ENCODE measurements at regions not wholly inside any gene's neighbourhood (a gene's known extent, or its start where the extent isn't known, plus 50 kb on each side); places are given as distances from the start of the nearest gene placed in this dataset.

GRCh38 chr6:43966853-43967718 lies 160.2 kb downstream of the MRPL14 start:
- Mint-ChIP-seq H3K27ac (no peak overlapping the region), H3K9me3 (no peaks in the 10 kb centered on the region), H3K4me1 (ENCODE audit: low read depth) (peaks cover 28% of the 10 kb centered on the region), H3K4me3 (no peak overlapping the region), H3K27me3 (peaks cover 31% of the 10 kb centered on the region), H3K36me3 (ENCODE audit: low read depth) (no peaks in the 10 kb centered on the region)
- intact Hi-C loops (cut with micrococcal nuclease) = no loop called here

- Mint-ChIP-seq H3K4me3 (no peak overlapping the region), H3K27ac (no peak overlapping the region), H3K9me3 (no peaks in the 10 kb centered on the region), H3K36me3 (ENCODE audit: low read depth) (no peaks in the 10 kb centered on the region), H3K27me3 (peaks cover 30% of the 10 kb centered on the region), H3K4me1 (ENCODE audit: low read depth) (peaks cover 28% of the 10 kb centered on the region)
- intact Hi-C loops (cut with micrococcal nuclease) = no loop called here
Measured at GRCh38 chr6:43966374-43966658, 160.9 kb downstream of the MRPL14 start.

GRCh38 chr6:43965628-43966373 lies 161.5 kb downstream of the MRPL14 start:
- H3K27me3 Mint-ChIP-seq = peaks cover 32% of the 10 kb centered on the region
- no peak overlapping the region for H3K27ac Mint-ChIP-seq
- no peaks in the 10 kb centered on the region for H3K9me3 Mint-ChIP-seq
- H3K4me1 Mint-ChIP-seq (ENCODE audit: low read depth) = peaks cover 25% of the 10 kb centered on the region
- no peak overlapping the region for H3K4me3 Mint-ChIP-seq
- intact Hi-C loops (cut with micrococcal nuclease) = no loop called here
- no peaks in the 10 kb centered on the region for H3K36me3 Mint-ChIP-seq (ENCODE audit: low read depth)

GRCh38 chr6:43964659-43965570 lies 162.3 kb downstream of the MRPL14 start:
- Mint-ChIP-seq H3K27me3 (peaks cover 30% of the 10 kb centered on the region), H3K27ac (no peak overlapping the region), H3K4me1 (ENCODE audit: low read depth) (peaks cover 19% of the 10 kb centered on the region), H3K36me3 (ENCODE audit: low read depth) (no peaks in the 10 kb centered on the region), H3K4me3 (no peak overlapping the region), H3K9me3 (no peaks in the 10 kb centered on the region)
- intact Hi-C loops (cut with micrococcal nuclease) = no loop called here

- H3K36me3 Mint-ChIP-seq (ENCODE audit: low read depth) = no peaks in the 10 kb centered on the region
- peaks cover 31% of the 10 kb centered on the region for H3K27me3 Mint-ChIP-seq
- H3K9me3 Mint-ChIP-seq = no peaks in the 10 kb centered on the region
- intact Hi-C loops (cut with micrococcal nuclease) = no loop called here
- no peak overlapping the region for H3K27ac Mint-ChIP-seq
- H3K4me3 Mint-ChIP-seq = no peak overlapping the region
- peaks cover 28% of the 10 kb centered on the region for H3K4me1 Mint-ChIP-seq (ENCODE audit: low read depth)
Measured at GRCh38 chr6:43963877-43964658, 163.2 kb downstream of the MRPL14 start.

GRCh38 chr6:43963203-43963602 lies 164.0 kb downstream of the MRPL14 start:
- Mint-ChIP-seq H3K4me1 (ENCODE audit: low read depth) (peaks cover 29% of the 10 kb centered on the region), H3K27ac (no peak overlapping the region), H3K36me3 (ENCODE audit: low read depth) (no peaks in the 10 kb centered on the region), H3K27me3 (peaks cover 33% of the 10 kb centered on the region), H3K4me3 (no peak overlapping the region), H3K9me3 (peaks cover 3% of the 10 kb centered on the region)
- intact Hi-C loops (cut with micrococcal nuclease) = no loop called here

GRCh38 chr6:43962458-43962857 lies 164.8 kb downstream of the MRPL14 start:
- intact Hi-C loops (cut with micrococcal nuclease) = no loop called here
- H3K4me1 Mint-ChIP-seq (ENCODE audit: low read depth) = peaks cover 29% of the 10 kb centered on the region
- H3K27me3 Mint-ChIP-seq = peaks cover 38% of the 10 kb centered on the region
- H3K4me3 Mint-ChIP-seq = no peak overlapping the region
- peaks cover 5% of the 10 kb centered on the region for H3K9me3 Mint-ChIP-seq
- H3K27ac Mint-ChIP-seq = no peak overlapping the region
- no peaks in the 10 kb centered on the region for H3K36me3 Mint-ChIP-seq (ENCODE audit: low read depth)

GRCh38 chr6:43957273-43957672 lies 170.0 kb downstream of the MRPL14 start:
- Mint-ChIP-seq H3K36me3 (ENCODE audit: low read depth) (peaks cover 6% of the 10 kb centered on the region), H3K4me1 (ENCODE audit: low read depth) (peaks cover 17% of the 10 kb centered on the region), H3K9me3 (peaks cover 16% of the 10 kb centered on the region), H3K27me3 (peaks cover 41% of the 10 kb centered on the region), H3K27ac (no peak overlapping the region), H3K4me3 (no peak overlapping the region)
- intact Hi-C loops (cut with micrococcal nuclease) = no loop called here

GRCh38 chr6:43956478-43956877 lies 170.8 kb downstream of the MRPL14 start:
- Mint-ChIP-seq H3K9me3 (peaks cover 16% of the 10 kb centered on the region), H3K36me3 (ENCODE audit: low read depth) (peaks cover 6% of the 10 kb centered on the region), H3K4me1 (ENCODE audit: low read depth) (peaks cover 12% of the 10 kb centered on the region), H3K27ac (no peak overlapping the region), H3K27me3 (peaks cover 36% of the 10 kb centered on the region), H3K4me3 (no peak overlapping the region)
- intact Hi-C loops (cut with micrococcal nuclease) = no loop called here

- Mint-ChIP-seq H3K36me3 (ENCODE audit: low read depth) (peaks cover 6% of the 10 kb centered on the region), H3K27me3 (peaks cover 35% of the 10 kb centered on the region), H3K9me3 (peaks cover 16% of the 10 kb centered on the region), H3K27ac (no peak overlapping the region), H3K4me1 (ENCODE audit: low read depth) (peaks cover 12% of the 10 kb centered on the region), H3K4me3 (no peak overlapping the region)
- intact Hi-C loops (cut with micrococcal nuclease) = no loop called here
Measured at GRCh38 chr6:43954311-43955131, 172.7 kb downstream of the MRPL14 start.

- Mint-ChIP-seq H3K4me3 (no peak overlapping the region), H3K27me3 (peaks cover 29% of the 10 kb centered on the region), H3K27ac (no peak overlapping the region), H3K4me1 (ENCODE audit: low read depth) (peaks cover 7% of the 10 kb centered on the region), H3K36me3 (ENCODE audit: low read depth) (peaks cover 6% of the 10 kb centered on the region), H3K9me3 (peaks cover 16% of the 10 kb centered on the region)
- intact Hi-C loops (cut with micrococcal nuclease) = no loop called here
Measured at GRCh38 chr6:43953794-43954310, 173.4 kb downstream of the MRPL14 start.

- no peak overlapping the region for H3K4me3 Mint-ChIP-seq
- H3K27me3 Mint-ChIP-seq = peaks cover 26% of the 10 kb centered on the region
- peaks cover 14% of the 10 kb centered on the region for H3K9me3 Mint-ChIP-seq
- H3K4me1 Mint-ChIP-seq (ENCODE audit: low read depth) = peaks cover 7% of the 10 kb centered on the region
- peaks cover 6% of the 10 kb centered on the region for H3K36me3 Mint-ChIP-seq (ENCODE audit: low read depth)
- no peak overlapping the region for H3K27ac Mint-ChIP-seq
- intact Hi-C loops (cut with micrococcal nuclease) = no loop called here
Measured at GRCh38 chr6:43953256-43953655, 174.0 kb downstream of the MRPL14 start.

Measured in dendritic cell treated with granulocyte-macrophage colony-stimulating factor and Interleukin-4, amounts not matched to agents 40 ng/mL and 50 ng/mL, for 4 days (primary cell).